GM23338 (cell line): ENCODE measurements at regions not wholly inside any gene's neighbourhood (a gene's known extent, or its start where the extent isn't known, plus 50 kb on each side); places are given as distances from the start of the nearest gene placed in this dataset.

Experiments used
- ATAC-seq: fragments of 200-7000 bp; cut with Tn5 transposase; 3 replicates; pipeline ENCODE4 v1.9.1; 2020
- DNase-seq: peaks from one replicate; pipeline ENCODE4 v3.0.0-alpha.2; 2015; ENCODE audit warnings: low spot score
- H2AFZ ChIP-seq: fragments of 200-600 bp; sonication (generic); 2 replicates; pipeline ENCODE4 v1.8.0; 2016; ENCODE audit warnings: antibody characterized with exemption, mild to moderate bottlenecking, moderate library complexity
- H3F3A ChIP-seq: fragments of 200-600 bp; sonication (generic); replicated peaks from 2 replicates; pipeline ENCODE4 v1.8.0; 2017; ENCODE audit warnings: antibody characterized with exemption, mixed run types, low read depth
- H3K27ac ChIP-seq: fragments of 200-600 bp; sonication (generic); 2 replicates; pipeline ENCODE4 v1.6.1; 2016; ENCODE audit warnings: low read depth
- H3K27me3 ChIP-seq: fragments of 200-600 bp; sonication (generic); 2 replicates; pipeline ENCODE4 v1.8.0; 2016; ENCODE audit warnings: mild to moderate bottlenecking, mixed run types, moderate library complexity; ENCODE audit not compliant: insufficient read depth
- H3K36me3 ChIP-seq: fragments of 200-600 bp; sonication (generic); 2 replicates; pipeline ENCODE4 v1.8.0; 2016; ENCODE audit warnings: mild to moderate bottlenecking; ENCODE audit not compliant: insufficient read depth
- H3K4me1 ChIP-seq: fragments of 200-600 bp; sonication (generic); 2 replicates; pipeline ENCODE4 v1.8.0; 2016; ENCODE audit warnings: mild to moderate bottlenecking, moderate library complexity; ENCODE audit not compliant: insufficient read depth
- H3K4me2 ChIP-seq: fragments of 200-600 bp; sonication (generic); 2 replicates; pipeline ENCODE4 v1.7.1; 2017; ENCODE audit warnings: mixed run types
- H3K4me3 ChIP-seq: fragments of 200-600 bp; sonication (generic); 2 replicates; pipeline ENCODE4 v1.6.1; 2016; ENCODE audit warnings: mixed run types
- H3K79me2 ChIP-seq: fragments of 200-600 bp; sonication (generic); replicated peaks from 2 replicates; pipeline ENCODE4 v1.8.0; 2017; ENCODE audit warnings: mild to moderate bottlenecking; ENCODE audit not compliant: insufficient read depth
- H3K9me2 ChIP-seq: fragments of 200-600 bp; sonication (generic); 2 replicates; pipeline ENCODE4 v1.8.0; 2017; ENCODE audit not compliant: insufficient read depth
- H4K20me1 ChIP-seq: fragments of 200-600 bp; sonication (generic); replicated peaks from 2 replicates; pipeline ENCODE4 v1.8.0; 2017; ENCODE audit warnings: mild to moderate bottlenecking; ENCODE audit not compliant: insufficient read depth
- H3K27ac Mint-ChIP-seq: 2 replicates; pipeline ENCODE4 v1.8.0; 2020; ENCODE audit warnings: inconsistent platforms, mild to moderate bottlenecking, moderate library complexity, mixed read lengths
- H3K27me3 Mint-ChIP-seq: 3 replicates; pipeline ENCODE4 v1.8.0; 2022; ENCODE audit warnings: low read depth, mild to moderate bottlenecking, moderate library complexity, mixed read lengths, inconsistent platforms; ENCODE audit not compliant: insufficient read depth, poor library complexity
- H3K36me3 Mint-ChIP-seq: 3 replicates; pipeline ENCODE4 v1.8.0; 2021; ENCODE audit warnings: low read depth, mild to moderate bottlenecking, inconsistent platforms, moderate library complexity, mixed read lengths
- H3K4me1 Mint-ChIP-seq: 3 replicates; pipeline ENCODE4 v1.8.0; 2020; ENCODE audit warnings: mild to moderate bottlenecking, inconsistent platforms, mixed read lengths
- H3K4me3 Mint-ChIP-seq: 3 replicates; pipeline ENCODE4 v1.8.0; 2021; ENCODE audit warnings: moderate library complexity, mild to moderate bottlenecking, inconsistent platforms, mixed read lengths
- H3K9me3 Mint-ChIP-seq: 3 replicates; pipeline ENCODE4 v1.8.0; 2020; ENCODE audit warnings: moderate library complexity, mild to moderate bottlenecking, inconsistent platforms, mixed read lengths
- CREB1 ChIP-seq: fragments of 250-450 bp; sonication (Bioruptor Pico); IDR thresholded peaks from 2 replicates; pipeline ENCODE4 v1.5.0; 2020; ENCODE audit warnings: low read depth, mild to moderate bottlenecking, moderate library complexity
- EZH2 ChIP-seq: fragments of 200-600 bp; sonication (generic); IDR thresholded peaks from one replicate; pipeline ENCODE4 v1.8.0; 2017; ENCODE audit warnings: antibody characterized with exemption, mild to moderate bottlenecking, low read depth; ENCODE audit not compliant: unreplicated experiment
- EZH2phosphoT487 ChIP-seq: fragments of 200-600 bp; sonication (generic); IDR thresholded peaks from one replicate; pipeline ENCODE4 v1.8.1; 2018; ENCODE audit warnings: antibody characterized with exemption; ENCODE audit not compliant: unreplicated experiment
- JUNB ChIP-seq: IDR thresholded peaks from one replicate; pipeline ENCODE4 v1.6.1; 2016; ENCODE audit warnings: antibody characterized with exemption; ENCODE audit not compliant: unreplicated experiment
- POLR2AphosphoS5 ChIP-seq: IDR thresholded peaks from 2 replicates; pipeline ENCODE4 v1.6.1; 2016; ENCODE audit warnings: antibody characterized with exemption, low read depth
- ZNF114 ChIP-seq: fragments of 250-450 bp; sonication (Bioruptor Pico); IDR thresholded peaks from 2 replicates; pipeline ENCODE4 v1.5.0; 2020; ENCODE audit warnings: mild to moderate bottlenecking, moderate library complexity
- ZNF331 ChIP-seq: fragments of 250-450 bp; sonication (Bioruptor Pico); IDR thresholded peaks from 2 replicates; pipeline ENCODE4 v1.5.0; 2020; ENCODE audit warnings: low read depth, mild to moderate bottlenecking, moderate library complexity
- TF ChIP-seq, protein P1 (sequence below): fragments of 250-450 bp; sonication (Bioruptor Pico); IDR thresholded peaks from 2 replicates; pipeline ENCODE4 v1.5.0; 2020; ENCODE audit warnings: mild to moderate bottlenecking, moderate library complexity
- TF ChIP-seq, protein P2 (sequence below): IDR thresholded peaks from 2 replicates; pipeline ENCODE4 v1.6.1; 2016; ENCODE audit warnings: antibody characterized with exemption

DNA sequence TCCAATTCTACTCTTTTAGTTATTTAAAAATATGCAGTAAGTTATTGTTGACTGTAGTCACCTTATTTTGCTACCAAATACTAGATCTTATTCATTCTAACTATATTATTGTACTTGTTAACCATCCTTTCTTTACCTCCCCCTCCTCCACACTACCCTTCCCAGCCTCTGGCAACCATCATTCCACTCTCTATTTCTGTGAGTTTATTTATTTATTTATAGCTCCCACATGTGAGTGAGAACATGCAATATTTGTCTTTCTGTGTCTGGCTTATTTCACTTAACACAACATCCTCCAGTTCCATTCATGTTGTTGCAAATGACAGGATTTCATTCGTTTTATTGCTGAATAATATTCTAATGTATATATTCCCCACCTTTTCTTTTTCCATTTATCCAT is 115.8 kb downstream of the TSEN15 start (continued):
- TF ChIP-seq, protein P1, sequence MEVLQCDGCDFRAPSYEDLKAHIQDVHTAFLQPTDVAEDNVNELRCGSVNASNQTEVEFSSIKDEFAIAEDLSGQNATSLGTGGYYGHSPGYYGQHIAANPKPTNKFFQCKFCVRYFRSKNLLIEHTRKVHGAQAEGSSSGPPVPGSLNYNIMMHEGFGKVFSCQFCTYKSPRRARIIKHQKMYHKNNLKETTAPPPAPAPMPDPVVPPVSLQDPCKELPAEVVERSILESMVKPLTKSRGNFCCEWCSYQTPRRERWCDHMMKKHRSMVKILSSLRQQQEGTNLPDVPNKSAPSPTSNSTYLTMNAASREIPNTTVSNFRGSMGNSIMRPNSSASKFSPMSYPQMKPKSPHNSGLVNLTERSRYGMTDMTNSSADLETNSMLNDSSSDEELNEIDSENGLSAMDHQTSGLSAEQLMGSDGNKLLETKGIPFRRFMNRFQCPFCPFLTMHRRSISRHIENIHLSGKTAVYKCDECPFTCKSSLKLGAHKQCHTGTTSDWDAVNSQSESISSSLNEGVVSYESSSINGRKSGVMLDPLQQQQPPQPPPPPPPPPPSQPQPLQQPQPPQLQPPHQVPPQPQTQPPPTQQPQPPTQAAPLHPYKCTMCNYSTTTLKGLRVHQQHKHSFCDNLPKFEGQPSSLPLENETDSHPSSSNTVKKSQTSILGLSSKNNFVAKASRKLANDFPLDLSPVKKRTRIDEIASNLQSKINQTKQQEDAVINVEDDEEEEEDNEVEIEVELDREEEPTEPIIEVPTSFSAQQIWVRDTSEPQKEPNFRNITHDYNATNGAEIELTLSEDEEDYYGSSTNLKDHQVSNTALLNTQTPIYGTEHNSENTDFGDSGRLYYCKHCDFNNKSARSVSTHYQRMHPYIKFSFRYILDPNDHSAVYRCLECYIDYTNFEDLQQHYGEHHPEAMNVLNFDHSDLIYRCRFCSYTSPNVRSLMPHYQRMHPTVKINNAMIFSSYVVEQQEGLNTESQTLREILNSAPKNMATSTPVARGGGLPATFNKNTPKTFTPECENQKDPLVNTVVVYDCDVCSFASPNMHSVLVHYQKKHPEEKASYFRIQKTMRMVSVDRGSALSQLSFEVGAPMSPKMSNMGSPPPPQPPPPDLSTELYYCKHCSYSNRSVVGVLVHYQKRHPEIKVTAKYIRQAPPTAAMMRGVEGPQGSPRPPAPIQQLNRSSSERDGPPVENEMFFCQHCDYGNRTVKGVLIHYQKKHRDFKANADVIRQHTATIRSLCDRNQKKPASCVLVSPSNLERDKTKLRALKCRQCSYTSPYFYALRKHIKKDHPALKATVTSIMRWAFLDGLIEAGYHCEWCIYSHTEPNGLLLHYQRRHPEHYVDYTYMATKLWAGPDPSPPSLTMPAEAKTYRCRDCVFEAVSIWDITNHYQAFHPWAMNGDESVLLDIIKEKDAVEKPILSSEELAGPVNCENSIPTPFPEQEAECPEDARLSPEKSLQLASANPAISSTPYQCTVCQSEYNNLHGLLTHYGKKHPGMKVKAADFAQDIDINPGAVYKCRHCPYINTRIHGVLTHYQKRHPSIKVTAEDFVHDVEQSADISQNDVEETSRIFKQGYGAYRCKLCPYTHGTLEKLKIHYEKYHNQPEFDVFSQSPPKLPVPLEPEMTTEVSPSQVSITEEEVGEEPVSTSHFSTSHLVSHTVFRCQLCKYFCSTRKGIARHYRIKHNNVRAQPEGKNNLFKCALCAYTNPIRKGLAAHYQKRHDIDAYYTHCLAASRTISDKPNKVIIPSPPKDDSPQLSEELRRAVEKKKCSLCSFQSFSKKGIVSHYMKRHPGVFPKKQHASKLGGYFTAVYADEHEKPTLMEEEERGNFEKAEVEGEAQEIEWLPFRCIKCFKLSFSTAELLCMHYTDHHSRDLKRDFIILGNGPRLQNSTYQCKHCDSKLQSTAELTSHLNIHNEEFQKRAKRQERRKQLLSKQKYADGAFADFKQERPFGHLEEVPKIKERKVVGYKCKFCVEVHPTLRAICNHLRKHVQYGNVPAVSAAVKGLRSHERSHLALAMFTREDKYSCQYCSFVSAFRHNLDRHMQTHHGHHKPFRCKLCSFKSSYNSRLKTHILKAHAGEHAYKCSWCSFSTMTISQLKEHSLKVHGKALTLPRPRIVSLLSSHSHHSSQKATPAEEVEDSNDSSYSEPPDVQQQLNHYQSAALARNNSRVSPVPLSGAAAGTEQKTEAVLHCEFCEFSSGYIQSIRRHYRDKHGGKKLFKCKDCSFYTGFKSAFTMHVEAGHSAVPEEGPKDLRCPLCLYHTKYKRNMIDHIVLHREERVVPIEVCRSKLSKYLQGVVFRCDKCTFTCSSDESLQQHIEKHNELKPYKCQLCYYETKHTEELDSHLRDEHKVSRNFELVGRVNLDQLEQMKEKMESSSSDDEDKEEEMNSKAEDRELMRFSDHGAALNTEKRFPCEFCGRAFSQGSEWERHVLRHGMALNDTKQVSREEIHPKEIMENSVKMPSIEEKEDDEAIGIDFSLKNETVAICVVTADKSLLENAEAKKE: no peak
- no peak for TF ChIP-seq EZH2
- no peak for TF ChIP-seq EZH2phosphoT487

- Histone ChIP-seq H3F3A (no peaks in the 10 kb centered on the region), H3K4me2 (no peak overlapping the region), H3K27ac (no peak overlapping the region), H3K9me2 (peaks cover 3% of the 10 kb centered on the region; the same call in 1 of the 2 replicates), H4K20me1 (no peaks in the 10 kb centered on the region), H3K4me3 (no peak overlapping the region), H3K27me3 (no peaks in the 10 kb centered on the region), H3K79me2 (no peaks in the 10 kb centered on the region), H2AFZ (no peak overlapping the region), H3K36me3 (no peaks in the 10 kb centered on the region), H3K4me1 (no peaks in the 10 kb centered on the region)
- Mint-ChIP-seq H3K4me3 (no peak overlapping the region), H3K27ac (no peak overlapping the region), H3K9me3 (no peaks in the 10 kb centered on the region), H3K36me3 (no peaks in the 10 kb centered on the region), H3K27me3 (peaks cover 2% of the 10 kb centered on the region), H3K4me1 (no peaks in the 10 kb centered on the region)
- no peak for DNase-seq
- no peak for ATAC-seq
- TF ChIP-seq EZH2 (no peak), ZNF114 (CRISPR knock-in tag) (no peak), POLR2AphosphoS5 (no peak), CREB1 (CRISPR knock-in tag) (no peak), ZNF331 (CRISPR knock-in tag) (no peak), EZH2phosphoT487 (no peak), JUNB (no peak)
- TF ChIP-seq, protein P2, sequence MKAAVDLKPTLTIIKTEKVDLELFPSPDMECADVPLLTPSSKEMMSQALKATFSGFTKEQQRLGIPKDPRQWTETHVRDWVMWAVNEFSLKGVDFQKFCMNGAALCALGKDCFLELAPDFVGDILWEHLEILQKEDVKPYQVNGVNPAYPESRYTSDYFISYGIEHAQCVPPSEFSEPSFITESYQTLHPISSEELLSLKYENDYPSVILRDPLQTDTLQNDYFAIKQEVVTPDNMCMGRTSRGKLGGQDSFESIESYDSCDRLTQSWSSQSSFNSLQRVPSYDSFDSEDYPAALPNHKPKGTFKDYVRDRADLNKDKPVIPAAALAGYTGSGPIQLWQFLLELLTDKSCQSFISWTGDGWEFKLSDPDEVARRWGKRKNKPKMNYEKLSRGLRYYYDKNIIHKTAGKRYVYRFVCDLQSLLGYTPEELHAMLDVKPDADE: no peak
- TF ChIP-seq, protein P1: no peak
Observed at GRCh38 chr1:184170719-184171118, 119.2 kb downstream of the TSEN15 start.
